ENCODE measurements at regions not wholly inside any gene's neighbourhood (a gene's known extent, or its start where the extent isn't known, plus 50 kb on each side); places are given as distances from the start of the nearest gene placed in this dataset.

DNA sequence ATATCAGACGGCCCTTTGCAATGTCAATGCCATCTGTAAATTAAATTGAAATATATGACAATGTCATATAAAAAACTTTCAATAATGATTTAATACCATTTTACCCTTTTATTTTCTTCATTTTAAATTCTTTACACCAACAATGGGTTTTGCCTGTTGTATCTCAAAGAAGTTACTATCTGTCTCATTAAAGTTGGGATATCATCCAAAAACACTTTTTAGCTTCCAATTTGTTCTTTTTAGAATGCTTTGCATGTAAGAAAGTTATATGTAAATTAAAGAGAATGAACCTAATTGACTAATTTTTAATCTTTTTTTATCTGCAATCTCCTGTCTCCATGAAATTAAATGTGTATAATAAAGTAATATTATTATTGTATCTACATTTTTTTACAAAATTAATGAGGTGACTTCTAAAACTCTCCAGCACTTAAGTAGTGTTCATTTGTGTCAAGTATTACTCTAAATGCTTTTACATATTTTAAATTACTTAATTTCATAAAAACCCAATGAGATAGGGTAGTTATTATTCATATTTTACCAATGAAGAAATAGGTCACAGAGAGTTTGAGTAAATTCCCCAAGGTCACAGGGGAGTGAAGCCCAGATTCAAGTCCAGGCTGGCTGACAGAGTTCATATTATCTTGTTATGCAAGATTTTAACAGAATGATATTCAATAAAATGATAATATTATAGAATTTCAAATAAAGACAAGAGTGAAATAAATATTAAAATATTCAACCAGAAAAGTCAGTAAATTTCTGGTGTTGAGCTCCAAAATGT, 673.0 kb upstream of the FLRT2 start:
- no peaks in the 10 kb centered on the region for H3K9me3 ChIP-seq (ENCODE audit: control insufficient read depth, insufficient read depth, low read depth, low read length)
- CTCF ChIA-PET: no interaction called here
- H3K27ac ChIP-seq (ENCODE audit: extremely low read depth, low read depth, low read length): no peak overlapping the region
- no peak overlapping the region for H3K4me3 ChIP-seq (ENCODE audit: low read depth, low read length)
- no peaks in the 10 kb centered on the region for H3K36me3 ChIP-seq (ENCODE audit: control insufficient read depth in 2 of 2, insufficient read depth in 1 of 2, low read length in 2 of 2)
- POLR2A ChIA-PET: no interaction called here
- peaks cover 14% of the 10 kb centered on the region for H3K4me1 ChIP-seq (ENCODE audit: control insufficient read depth, insufficient read depth, low read length)
- TF ChIP-seq EGR2 (tag by site-specific recombination; IDR thresholded peaks at IDR 0.05; ENCODE audit: low read depth) (no peak), HOXC10 (CRISPR knock-in tag; IDR thresholded peaks at IDR 0.05) (no peak), OSR2 (tag by site-specific recombination; IDR thresholded peaks at IDR 0.05) (no peak), ZNF521 (tag by site-specific recombination; IDR thresholded peaks at IDR 0.05) (no peak), KLF16 (tag by site-specific recombination; IDR thresholded peaks at IDR 0.05) (no peak), ZFP37 (tag by site-specific recombination; IDR thresholded peaks at IDR 0.05) (no peak), ZNF664 (tag by site-specific recombination; IDR thresholded peaks at IDR 0.05) (no peak), ZNF791 (tag by site-specific recombination; IDR thresholded peaks at IDR 0.05) (no peak), ZNF239 (tag by site-specific recombination; IDR thresholded peaks at IDR 0.05) (no peak), ZNF561 (tag by site-specific recombination; IDR thresholded peaks at IDR 0.05; ENCODE audit: borderline replicate concordance) (no peak), ZNF544 (tag by site-specific recombination; IDR thresholded peaks at IDR 0.05) (no peak)
- TF ChIP-seq, protein P1, sequence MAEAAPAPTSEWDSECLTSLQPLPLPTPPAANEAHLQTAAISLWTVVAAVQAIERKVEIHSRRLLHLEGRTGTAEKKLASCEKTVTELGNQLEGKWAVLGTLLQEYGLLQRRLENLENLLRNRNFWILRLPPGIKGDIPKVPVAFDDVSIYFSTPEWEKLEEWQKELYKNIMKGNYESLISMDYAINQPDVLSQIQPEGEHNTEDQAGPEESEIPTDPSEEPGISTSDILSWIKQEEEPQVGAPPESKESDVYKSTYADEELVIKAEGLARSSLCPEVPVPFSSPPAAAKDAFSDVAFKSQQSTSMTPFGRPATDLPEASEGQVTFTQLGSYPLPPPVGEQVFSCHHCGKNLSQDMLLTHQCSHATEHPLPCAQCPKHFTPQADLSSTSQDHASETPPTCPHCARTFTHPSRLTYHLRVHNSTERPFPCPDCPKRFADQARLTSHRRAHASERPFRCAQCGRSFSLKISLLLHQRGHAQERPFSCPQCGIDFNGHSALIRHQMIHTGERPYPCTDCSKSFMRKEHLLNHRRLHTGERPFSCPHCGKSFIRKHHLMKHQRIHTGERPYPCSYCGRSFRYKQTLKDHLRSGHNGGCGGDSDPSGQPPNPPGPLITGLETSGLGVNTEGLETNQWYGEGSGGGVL (tag by site-specific recombination; IDR thresholded peaks at IDR 0.05): no peak
- TF ChIP-seq, protein P2, sequence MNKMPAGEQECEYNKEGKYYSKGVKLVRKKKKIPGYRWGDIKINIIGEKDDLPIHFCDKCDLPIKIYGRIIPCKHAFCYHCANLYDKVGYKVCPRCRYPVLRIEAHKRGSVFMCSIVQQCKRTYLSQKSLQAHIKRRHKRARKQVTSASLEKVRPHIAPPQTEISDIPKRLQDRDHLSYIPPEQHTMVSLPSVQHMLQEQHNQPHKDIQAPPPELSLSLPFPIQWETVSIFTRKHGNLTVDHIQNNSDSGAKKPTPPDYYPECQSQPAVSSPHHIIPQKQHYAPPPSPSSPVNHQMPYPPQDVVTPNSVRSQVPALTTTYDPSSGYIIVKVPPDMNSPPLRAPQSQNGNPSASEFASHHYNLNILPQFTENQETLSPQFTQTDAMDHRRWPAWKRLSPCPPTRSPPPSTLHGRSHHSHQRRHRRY (tag by site-specific recombination; IDR thresholded peaks at IDR 0.05): no peak

DNA sequence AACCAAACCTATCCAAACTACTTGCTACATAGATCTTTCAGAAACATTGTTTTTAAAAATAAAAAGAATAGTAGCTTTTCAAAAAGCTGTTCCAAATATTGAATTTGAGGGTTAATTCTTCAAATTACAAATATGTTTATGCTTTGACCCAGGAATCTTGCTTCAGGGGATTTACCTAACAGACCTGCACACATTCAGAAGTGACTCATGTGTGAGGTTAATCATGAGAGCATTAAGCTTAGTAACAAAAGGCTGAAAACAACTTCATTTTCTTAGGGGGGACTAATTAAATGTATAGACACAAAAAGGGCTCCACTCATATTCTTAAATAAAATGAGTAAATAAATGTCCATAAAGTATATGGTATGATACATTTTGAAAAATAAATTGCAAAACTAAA, 672.4 kb upstream of the FLRT2 start:
- ChIA-PET CTCF (no interaction called here), POLR2A (no interaction called here)
- Histone ChIP-seq H3K9me3 (ENCODE audit: control insufficient read depth, insufficient read depth, low read depth, low read length) (no peaks in the 10 kb centered on the region), H3K36me3 (ENCODE audit: control insufficient read depth in 2 of 2, insufficient read depth in 1 of 2, low read length in 2 of 2) (no peaks in the 10 kb centered on the region), H3K27ac (ENCODE audit: extremely low read depth, low read depth, low read length) (no peak overlapping the region), H3K4me3 (ENCODE audit: low read depth, low read length) (no peak overlapping the region), H3K4me1 (ENCODE audit: control insufficient read depth, insufficient read depth, low read length) (peaks cover 14% of the 10 kb centered on the region)
- no peak for TF ChIP-seq HOXC10 (CRISPR knock-in tag; IDR thresholded peaks at IDR 0.05)
- TF ChIP-seq SALL2 (tag by site-specific recombination; IDR thresholded peaks at IDR 0.05; ENCODE audit: borderline replicate concordance): no peak
- TF ChIP-seq ZNF24 (tag by site-specific recombination; IDR thresholded peaks at IDR 0.05): no peak
- TF ChIP-seq, protein P3, sequence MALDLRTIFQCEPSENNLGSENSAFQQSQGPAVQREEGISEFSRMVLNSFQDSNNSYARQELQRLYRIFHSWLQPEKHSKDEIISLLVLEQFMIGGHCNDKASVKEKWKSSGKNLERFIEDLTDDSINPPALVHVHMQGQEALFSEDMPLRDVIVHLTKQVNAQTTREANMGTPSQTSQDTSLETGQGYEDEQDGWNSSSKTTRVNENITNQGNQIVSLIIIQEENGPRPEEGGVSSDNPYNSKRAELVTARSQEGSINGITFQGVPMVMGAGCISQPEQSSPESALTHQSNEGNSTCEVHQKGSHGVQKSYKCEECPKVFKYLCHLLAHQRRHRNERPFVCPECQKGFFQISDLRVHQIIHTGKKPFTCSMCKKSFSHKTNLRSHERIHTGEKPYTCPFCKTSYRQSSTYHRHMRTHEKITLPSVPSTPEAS (tag by site-specific recombination; IDR thresholded peaks at IDR 0.05): no peak
- no peak for TF ChIP-seq ZBTB48 (tag by site-specific recombination; IDR thresholded peaks at IDR 0.05)
- TF ChIP-seq ZNF274 (IDR thresholded peaks at IDR 0.05; ENCODE audit: low read length): no peak
- no peak for TF ChIP-seq ZNF274 (tag by site-specific recombination; IDR thresholded peaks at IDR 0.05; ENCODE audit: borderline replicate concordance)
- TF ChIP-seq, protein P4, sequence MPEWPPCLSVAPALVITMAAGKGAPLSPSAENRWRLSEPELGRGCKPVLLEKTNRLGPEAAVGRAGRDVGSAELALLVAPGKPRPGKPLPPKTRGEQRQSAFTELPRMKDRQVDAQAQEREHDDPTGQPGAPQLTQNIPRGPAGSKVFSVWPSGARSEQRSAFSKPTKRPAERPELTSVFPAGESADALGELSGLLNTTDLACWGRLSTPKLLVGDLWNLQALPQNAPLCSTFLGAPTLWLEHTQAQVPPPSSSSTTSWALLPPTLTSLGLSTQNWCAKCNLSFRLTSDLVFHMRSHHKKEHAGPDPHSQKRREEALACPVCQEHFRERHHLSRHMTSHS (tag by site-specific recombination; IDR thresholded peaks at IDR 0.05): no peak
- no peak for TF ChIP-seq ZNF677 (tag by site-specific recombination; IDR thresholded peaks at IDR 0.05)
- no peak for TF ChIP-seq SCRT2 (tag by site-specific recombination; IDR thresholded peaks at IDR 0.05)
- TF ChIP-seq ZNF155 (tag by site-specific recombination; IDR thresholded peaks at IDR 0.05): no peak
- no peak for TF ChIP-seq ZNF214 (tag by site-specific recombination; IDR thresholded peaks at IDR 0.05; ENCODE audit: borderline replicate concordance)
- TF ChIP-seq ZNF184 (tag by site-specific recombination; IDR thresholded peaks at IDR 0.05): no peak
- TF ChIP-seq GLIS2 (tag by site-specific recombination; IDR thresholded peaks at IDR 0.05): no peak
- no peak for TF ChIP-seq ZNF776 (tag by site-specific recombination; IDR thresholded peaks at IDR 0.05; ENCODE audit: borderline replicate concordance)
- TF ChIP-seq ZNF391 (tag by site-specific recombination; IDR thresholded peaks at IDR 0.05; ENCODE audit: borderline replicate concordance, low read depth): no peak
- TF ChIP-seq ZFP69B (tag by site-specific recombination; IDR thresholded peaks at IDR 0.05): no peak
- no peak for TF ChIP-seq ZNF121 (tag by site-specific recombination; IDR thresholded peaks at IDR 0.05)
